Superior temporal gyrus (tissue), 1 donor: ENCODE measurements at regions not wholly inside any gene's neighbourhood (a gene's known extent, or its start where the extent isn't known, plus 50 kb on each side); places are given as distances from the start of the nearest gene placed in this dataset.

Source experiments
- DNase-seq: peaks from one replicate; pipeline ENCODE4 v3.0.0-alpha.2; 2016; ENCODE audit errors: extremely low spot score

GRCh38 chr19:28843761-28844492 lies 369.0 kb downstream of the UQCRFS1 start:
- DNase-seq, result no peak

DNA sequence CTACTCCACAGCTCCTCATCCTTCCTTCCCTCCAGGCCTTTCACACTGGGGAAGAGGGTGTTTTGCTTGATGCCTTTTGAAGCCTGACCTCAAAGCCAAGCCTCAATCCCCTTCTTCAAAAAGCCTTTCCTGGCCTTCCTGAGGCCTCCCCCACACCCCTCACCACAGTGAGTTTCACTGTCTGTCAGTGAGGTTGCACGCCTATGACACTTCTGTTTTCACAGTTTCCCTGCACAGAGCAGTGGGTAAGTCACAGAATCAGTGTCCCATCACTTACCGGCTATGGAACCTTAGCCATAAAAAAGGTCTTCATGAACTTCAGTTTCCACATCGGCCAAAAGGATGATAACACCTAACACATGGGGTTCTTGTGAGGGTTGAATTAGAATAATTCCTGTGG lies 371.4 kb downstream of the UQCRFS1 start:
- DNase-seq, result no peak

DNA sequence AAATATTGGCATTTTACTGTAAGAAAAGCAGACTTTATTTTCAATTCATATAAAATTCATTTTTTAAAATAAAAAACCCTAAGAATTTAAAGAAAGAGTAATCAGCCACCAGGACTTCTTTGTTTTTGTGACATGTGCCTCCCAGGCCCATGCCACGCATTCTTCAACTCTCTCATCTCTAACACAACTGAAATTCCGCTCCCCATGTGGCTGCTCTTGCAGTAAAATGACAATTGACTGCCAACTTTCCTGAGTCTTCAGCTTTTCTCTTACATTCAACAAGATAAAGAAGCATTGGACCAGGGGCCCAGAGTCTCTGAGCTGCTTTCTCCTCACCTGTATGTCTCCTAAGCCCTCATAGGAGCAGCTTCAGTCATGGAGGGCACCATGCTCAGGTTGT lies 372.1 kb downstream of the UQCRFS1 start:
- DNase-seq, result no peak

DNA sequence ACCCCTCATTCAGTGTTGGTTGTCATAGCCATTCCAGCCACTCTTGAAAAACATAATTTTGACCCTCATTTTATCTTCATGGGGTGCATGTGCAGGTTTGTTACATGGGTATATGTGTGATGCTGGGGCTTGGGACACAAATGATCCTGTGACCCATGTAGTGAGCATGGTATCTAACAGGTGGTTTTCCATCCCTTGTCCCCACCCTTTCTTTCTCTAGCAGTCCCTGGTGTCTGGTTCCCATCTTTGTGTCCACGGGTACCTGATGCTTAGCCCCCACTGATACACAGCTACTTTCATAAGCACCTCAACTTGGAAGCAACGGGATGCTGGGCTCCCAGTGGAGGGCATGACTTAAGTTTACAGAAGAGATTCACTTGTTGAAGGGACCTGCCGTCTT lies 373.5 kb downstream of the UQCRFS1 start:
- no peak for DNase-seq

DNA sequence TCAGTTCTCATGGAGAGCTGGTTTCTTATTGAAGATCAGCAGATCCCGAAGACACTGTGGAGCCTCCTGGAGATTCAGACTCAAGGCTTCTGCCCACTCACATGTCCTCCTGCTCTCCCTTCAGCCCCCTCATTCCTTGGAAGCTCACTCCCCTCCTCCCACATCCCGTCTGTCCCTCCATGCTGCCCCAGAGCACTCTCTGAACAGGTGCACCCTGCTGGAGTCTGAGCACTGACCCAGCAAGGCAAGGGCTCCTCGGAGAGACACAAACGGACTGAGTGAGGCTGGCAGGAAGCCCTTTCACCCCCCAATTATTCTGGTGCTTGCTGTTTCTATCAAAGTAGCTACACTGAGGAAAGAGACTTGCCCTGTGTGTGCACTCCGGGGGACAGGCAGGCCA lies 374.0 kb downstream of the UQCRFS1 start:
- DNase-seq, result no peak

- DNase-seq, result no peak
These were observed 376.5 kb downstream of the UQCRFS1 start for GRCh38 chr19:28836421-28836820.

GRCh38 chr19:28834996-28835395 lies 378.0 kb downstream of the UQCRFS1 start:
- no peak for DNase-seq

- no peak for DNase-seq
These were observed 381.5 kb downstream of the UQCRFS1 start for GRCh38 chr19:28831462-28831861.

DNA sequence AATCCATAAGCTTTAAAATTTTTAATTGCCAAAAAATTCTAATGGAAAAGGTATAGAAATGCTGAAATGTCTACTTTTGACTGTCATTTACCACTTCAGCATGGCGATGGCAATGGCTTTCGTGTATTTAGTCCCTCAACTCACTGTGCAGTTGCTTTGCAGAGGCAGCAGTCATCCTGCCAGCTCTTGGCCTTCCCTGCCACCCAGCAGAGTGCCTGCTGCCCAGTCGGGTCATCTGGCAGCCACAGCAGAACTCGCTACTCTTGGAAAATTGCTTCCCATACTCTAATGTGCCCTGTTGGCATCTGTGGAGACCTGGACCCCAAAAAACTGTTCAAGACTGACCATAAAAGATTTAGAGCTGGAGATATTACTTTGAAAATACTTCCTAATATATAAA lies 383.2 kb downstream of the UQCRFS1 start:
- no peak for DNase-seq

GRCh38 chr19:28829359-28829758 lies 383.6 kb downstream of the UQCRFS1 start:
- DNase-seq, result no peak

DNA sequence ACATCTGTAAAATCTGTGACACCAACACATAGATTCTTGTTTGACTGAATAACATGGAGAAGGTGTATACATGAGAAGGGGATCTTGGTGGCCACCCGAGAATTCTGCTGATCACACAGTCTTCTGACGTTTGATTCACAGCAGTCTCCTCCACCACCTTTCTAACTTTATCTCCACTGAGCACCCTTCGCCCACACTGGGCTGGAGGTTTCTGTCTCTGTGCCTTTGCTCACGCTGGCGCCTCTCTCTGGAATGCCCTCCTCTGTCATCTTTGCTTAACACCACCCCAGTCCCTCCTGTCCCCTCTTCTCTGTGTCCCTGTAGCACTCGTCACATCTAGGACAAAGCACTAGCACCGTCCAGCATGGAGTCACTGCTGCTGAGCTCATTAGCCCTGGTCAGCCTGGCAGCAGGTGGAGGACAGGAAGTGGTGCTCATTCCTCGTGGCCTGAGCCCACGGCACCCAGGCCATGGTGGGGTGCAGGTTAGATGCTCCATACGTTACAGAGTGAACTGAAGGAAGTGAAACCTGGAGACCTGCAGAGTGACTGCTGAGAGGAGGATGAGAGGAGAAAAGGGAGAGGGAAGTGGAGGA lies 384.6 kb downstream of the UQCRFS1 start:
- DNase-seq, result no peak

DNA sequence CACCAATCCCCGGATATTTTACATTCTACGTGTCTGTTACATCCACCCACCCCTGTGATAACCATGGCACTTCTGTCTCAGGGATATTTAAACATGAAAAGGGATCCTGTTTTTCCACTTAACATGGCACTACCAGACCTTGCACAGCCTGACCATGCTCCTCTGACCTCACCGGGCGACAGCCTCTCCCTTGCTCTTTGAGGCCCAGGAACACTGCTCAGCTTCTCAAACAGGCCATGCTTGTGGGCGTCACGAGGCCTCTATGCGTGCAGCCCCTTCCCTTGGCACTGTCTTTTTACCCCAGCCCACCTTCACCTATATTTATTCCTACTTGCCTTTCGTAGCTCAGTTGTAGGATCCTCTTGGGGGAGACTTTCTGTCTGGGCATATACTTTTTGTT lies 385.6 kb downstream of the UQCRFS1 start:
- no peak for DNase-seq

GRCh38 chr19:28823338-28823961 lies 389.5 kb downstream of the UQCRFS1 start:
- DNase-seq, result no peak

DNA sequence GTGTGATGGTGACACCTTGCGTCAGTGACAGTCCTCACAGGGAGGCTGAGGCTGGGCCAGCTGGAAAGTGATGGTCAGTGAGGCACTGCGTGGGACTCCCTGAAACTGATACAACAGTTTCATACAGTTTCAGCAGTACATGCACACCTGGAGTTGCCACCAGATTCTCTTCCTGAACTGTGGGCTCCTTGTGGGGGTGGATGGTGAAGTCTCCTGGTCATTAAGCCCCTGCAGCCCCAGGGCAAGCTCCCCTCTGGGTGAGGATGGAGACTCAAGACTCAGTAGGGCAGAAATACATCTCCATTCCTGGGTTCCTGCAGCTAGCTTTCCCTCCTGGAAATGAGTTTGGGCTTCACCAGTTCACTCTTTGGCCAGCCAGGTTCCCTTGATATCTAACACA lies 392.7 kb downstream of the UQCRFS1 start:
- no peak for DNase-seq

DNA sequence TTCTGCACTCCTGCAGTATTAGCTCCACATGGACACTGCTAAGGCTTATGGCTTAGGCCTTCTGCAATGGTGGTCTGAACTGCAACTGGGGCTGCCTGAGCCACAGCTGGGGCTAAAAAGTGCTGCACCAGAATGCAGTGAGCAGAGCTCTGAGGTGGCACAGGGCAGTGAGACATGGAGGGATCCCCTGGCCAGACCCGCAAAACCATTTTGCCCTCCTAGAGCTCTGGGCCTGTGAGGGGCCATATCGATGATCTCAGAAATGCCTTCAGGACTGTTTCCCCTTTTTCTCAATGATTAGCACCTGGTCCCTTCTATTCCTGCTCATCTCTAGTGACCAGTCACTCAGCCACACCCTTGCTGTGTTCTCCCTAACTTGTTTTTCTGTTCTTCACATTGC lies 397.7 kb downstream of the UQCRFS1 start:
- DNase-seq, result no peak

GRCh38 chr19:28794301-28794700 lies 418.6 kb downstream of the UQCRFS1 start:
- DNase-seq, result no peak

DNA sequence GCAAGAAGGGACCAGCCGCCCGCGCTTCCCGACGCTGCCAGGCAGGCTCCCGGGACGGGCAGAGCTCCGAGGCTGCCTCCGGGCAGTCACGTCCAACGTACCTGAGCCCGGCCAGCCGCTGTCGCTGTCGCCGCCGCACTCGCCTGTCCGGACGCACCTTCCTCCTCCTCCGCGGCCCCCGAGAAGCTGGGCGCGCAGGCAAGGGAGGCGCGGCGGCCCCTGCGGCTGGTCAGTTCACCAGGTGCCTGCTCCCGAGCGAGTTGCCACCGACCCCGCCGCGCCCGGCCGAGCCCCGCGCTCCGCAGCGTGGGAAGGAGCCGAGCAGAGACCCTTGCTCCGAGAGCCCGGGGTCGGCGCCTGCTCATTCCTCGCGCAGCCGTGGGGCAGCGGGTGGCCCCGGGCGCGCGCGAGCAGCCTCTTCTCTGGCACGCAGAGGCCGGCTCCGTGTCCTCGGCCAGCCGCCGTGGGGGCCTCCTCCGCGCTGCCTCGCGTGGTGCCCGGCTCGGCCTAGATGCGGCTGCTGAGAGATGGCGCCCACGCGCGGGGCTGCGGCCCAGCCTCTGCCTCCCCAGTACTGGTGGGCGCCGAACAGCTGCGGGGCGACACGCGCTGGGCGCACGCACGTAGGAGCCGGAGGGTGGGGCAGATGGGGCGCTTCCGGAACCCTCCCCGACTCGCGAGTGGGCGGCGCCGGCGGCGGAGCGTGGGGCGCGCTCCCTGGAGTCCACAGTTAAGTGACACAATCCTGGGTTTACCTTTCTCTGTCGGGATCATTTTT lies 419.4 kb downstream of the UQCRFS1 start:
- no peak for DNase-seq

DNA sequence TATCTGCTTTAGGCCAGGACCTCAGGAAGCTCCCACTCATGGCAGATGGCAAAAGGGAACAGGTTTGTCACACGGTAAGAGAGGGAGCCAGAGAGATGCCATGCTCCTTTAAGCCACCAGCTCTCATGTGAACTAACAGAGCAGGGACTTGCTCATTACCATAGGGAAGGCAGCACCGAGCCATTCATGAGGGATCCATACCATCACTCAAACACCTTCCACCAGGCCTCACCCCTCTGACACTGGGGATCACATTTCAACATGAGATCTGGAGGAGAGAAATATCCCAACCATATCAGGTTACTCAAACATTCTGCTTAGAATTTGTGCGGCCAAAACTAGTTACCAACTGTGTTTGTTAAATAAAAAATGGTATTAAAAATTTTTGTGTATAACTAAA lies 427.0 kb downstream of the UQCRFS1 start:
- no peak for DNase-seq

- no peak for DNase-seq
These were observed 448.9 kb downstream of the UQCRFS1 start for GRCh38 chr19:28764066-28764465.

DNA sequence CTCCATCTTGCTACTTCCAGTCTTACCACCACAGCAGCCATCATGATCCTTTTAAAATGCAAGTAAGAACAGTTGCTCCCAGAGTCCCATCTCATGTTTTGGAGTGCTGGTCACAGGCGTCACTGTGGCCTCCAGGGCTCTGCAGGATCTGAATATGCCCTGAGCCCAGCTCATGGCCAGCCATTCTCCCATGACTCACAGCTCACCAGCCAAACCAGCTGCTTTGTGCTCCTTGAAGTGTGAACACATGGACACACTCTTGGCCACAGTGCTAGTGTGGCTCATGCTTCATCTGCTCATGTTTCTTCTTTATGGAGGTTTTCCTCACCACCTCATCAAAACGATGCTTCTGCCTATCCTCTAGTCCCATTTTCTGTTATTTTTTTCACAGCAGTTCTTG lies 466.5 kb downstream of the UQCRFS1 start:
- no peak for DNase-seq

GRCh38 chr19:28744943-28745342 lies 468.0 kb downstream of the UQCRFS1 start:
- no peak for DNase-seq

- no peak for DNase-seq
These were observed 468.9 kb downstream of the UQCRFS1 start for GRCh38 chr19:28744014-28744413.
